A549 (cell line): ENCODE measurements at regions not wholly inside any gene's neighbourhood (a gene's known extent, or its start where the extent isn't known, plus 50 kb on each side); places are given as distances from the start of the nearest gene placed in this dataset.

ENCODE experiments used
- ATAC-seq, 2 experiments: fragments of 200-7000 bp in 1 of 2; fragments of >200 bp in 1 of 2; cut with Nextera tagmentation in 1 of 2; cut with Tn5 transposase in 1 of 2; 3 replicates each; pipeline versions ENCODE4 v1.8.0 to v1.9.1; 2018 to 2020; ENCODE audit warnings: mild to moderate bottlenecking in 1 of 2, moderate library complexity in 1 of 2
- CTCF ChIA-PET: fragments of 300-600 bp; sonication (Branson Sonifier 250); formaldehyde crosslinking; extraction: SDS; loops from one replicate; lab custom pipeline; 2021; ENCODE audit warnings: antibody characterized with exemption, inconsistent platforms; lab: Yijun Ruan, JAX
- POLR2A ChIA-PET: fragments of 350-600 bp; formaldehyde crosslinking; extraction: SDS; loops from one replicate; lab custom pipeline; 2021; ENCODE audit warnings: antibody characterized with exemption, inconsistent platforms; lab: Yijun Ruan, JAX
- DNase-seq, 2 experiments: peaks; one replicate each; pipeline versions ENCODE4 v3.0.0 to v3.0.0-alpha.2; 2011 to 2016; ENCODE audit warnings: low read depth in 1 of 2, low spot score in 1 of 2
- FAIRE-seq: peaks from 2 replicates; lab custom pipeline; 2011; peaks lifted over from hg19 to GRCh38; lab: Jason Lieb, UNC
- H3K27ac ChIP-seq, 2 experiments: fragments of >200 bp; sonication (Bioruptor Twin); formaldehyde crosslinking; 3 replicates each; pipeline ENCODE4 v1.5.1; 2016 to 2017
- H3K4me1 ChIP-seq: fragments of >200 bp; sonication (Bioruptor Twin); formaldehyde crosslinking; 3 replicates; pipeline ENCODE4 v1.6.1; 2016
- H3K4me2 ChIP-seq: fragments of >200 bp; sonication (Bioruptor Twin); formaldehyde crosslinking; 3 replicates; pipeline ENCODE4 v1.6.1; 2016
- H3K4me3 ChIP-seq: fragments of >200 bp; sonication (Bioruptor Twin); formaldehyde crosslinking; 3 replicates; pipeline ENCODE4 v1.5.1; 2016
- H3K9me3 ChIP-seq: fragments of >200 bp; sonication (Bioruptor Twin); formaldehyde crosslinking; 3 replicates; pipeline ENCODE4 v1.6.1; 2016
- CBX2 ChIP-seq: fragments of 200-600 bp; sonication (generic); IDR thresholded peaks from 2 replicates; pipeline ENCODE4 v1.6.1; 2016; ENCODE audit warnings: low read depth, mild to moderate bottlenecking, borderline replicate concordance
- CBX8 ChIP-seq: fragments of 200-600 bp; sonication (generic); IDR thresholded peaks from 2 replicates; pipeline ENCODE4 v1.6.1; 2016
- CHD2 ChIP-seq: fragments of 150-350 bp; IDR thresholded peaks from 2 replicates; pipeline ENCODE4 v1.6.1; 2014; ENCODE audit warnings: low read length; ENCODE audit not compliant: partially characterized antibody
- EHMT2 ChIP-seq: fragments of 200-600 bp; sonication (generic); IDR thresholded peaks from 2 replicates; pipeline ENCODE4 v1.6.1; 2016; ENCODE audit warnings: antibody characterized with exemption, low read depth, mild to moderate bottlenecking, moderate library complexity
- EP300 ChIP-seq, 2 experiments: fragments of >200 bp; sonication (Bioruptor Twin); formaldehyde crosslinking; IDR thresholded peaks; 2 replicates in 1 of 2; 3 replicates in 1 of 2; pipeline ENCODE4 v1.6.1; 2016 to 2017
- ESRRA ChIP-seq: fragments of 150-350 bp; IDR thresholded peaks from 2 replicates; pipeline ENCODE4 v1.6.1; 2014; ENCODE audit warnings: mild to moderate bottlenecking, low read length, borderline replicate concordance
- FOSB ChIP-seq: fragments of 250-450 bp; sonication (Bioruptor Pico); IDR thresholded peaks from 2 replicates; pipeline ENCODE4 v1.5.0; 2020; ENCODE audit warnings: mild to moderate bottlenecking, moderate library complexity
- FOXS1 ChIP-seq: fragments of 250-450 bp; sonication (Bioruptor Pico); IDR thresholded peaks from 2 replicates; pipeline ENCODE4 v1.5.0; 2020; ENCODE audit warnings: mild to moderate bottlenecking, moderate library complexity
- GATA3 ChIP-seq: IDR thresholded peaks from 2 replicates; pipeline ENCODE4 v1.6.1; 2012; ENCODE audit warnings: borderline replicate concordance
- HOXB13 ChIP-seq: fragments of 250-450 bp; sonication (Bioruptor Pico); IDR thresholded peaks from 2 replicates; pipeline ENCODE4 v1.5.0; 2020; ENCODE audit warnings: low read depth, mild to moderate bottlenecking, moderate library complexity
- HOXB5 ChIP-seq: fragments of 250-450 bp; sonication (Bioruptor Pico); IDR thresholded peaks from 2 replicates; pipeline ENCODE4 v1.5.0; 2020; ENCODE audit warnings: mild to moderate bottlenecking, moderate library complexity
- JUN ChIP-seq, 2 experiments: fragments of >200 bp; sonication (Bioruptor Twin); formaldehyde crosslinking; IDR thresholded peaks; 2 replicates in 1 of 2; 3 replicates in 1 of 2; pipeline ENCODE4 v1.6.1; 2016 to 2017
- KDM1A ChIP-seq: fragments of 200-600 bp; sonication (generic); IDR thresholded peaks from 2 replicates; pipeline ENCODE4 v1.6.1; 2016; ENCODE audit warnings: low read depth, mild to moderate bottlenecking
- MAZ ChIP-seq: fragments of 150-350 bp; IDR thresholded peaks from 2 replicates; pipeline ENCODE4 v1.6.1; 2014; ENCODE audit warnings: antibody characterized with exemption, low read depth, low read length, borderline replicate concordance
- MYC ChIP-seq: IDR thresholded peaks from 2 replicates; pipeline ENCODE4 v1.6.1; 2012; ENCODE audit warnings: mild to moderate bottlenecking, inconsistent platforms, low read length, improper control_type of control experiment, borderline replicate concordance
- NFE2L2 ChIP-seq: fragments of 150-350 bp; conservative IDR thresholded peaks from 2 replicates; pipeline ENCODE4 v1.6.1; 2014; ENCODE audit warnings: low read length
- NPAS2 ChIP-seq: fragments of 250-450 bp; sonication (Bioruptor Pico); IDR thresholded peaks from 2 replicates; pipeline ENCODE4 v1.8.0; 2022; ENCODE audit warnings: mild to moderate bottlenecking, moderate library complexity, borderline replicate concordance
- NR3C1 ChIP-seq: fragments of >200 bp; sonication (Bioruptor Twin); formaldehyde crosslinking; IDR thresholded peaks from 3 replicates; pipeline ENCODE4 v1.6.1; 2017
- POLR2A ChIP-seq: IDR thresholded peaks from 2 replicates; pipeline ENCODE4 v1.6.1; 2012; ENCODE audit warnings: mild to moderate bottlenecking, low read length
- RARB ChIP-seq: fragments of 250-450 bp; sonication (Bioruptor Pico); IDR thresholded peaks from 2 replicates; pipeline ENCODE4 v1.8.0; 2021; ENCODE audit warnings: mild to moderate bottlenecking, moderate library complexity
- RFX5 ChIP-seq: fragments of 450-650 bp; IDR thresholded peaks from 2 replicates; pipeline ENCODE4 v1.7.1; 2014; ENCODE audit warnings: antibody characterized with exemption, mild to moderate bottlenecking, moderate library complexity
- RNF2 ChIP-seq: fragments of 200-600 bp; sonication (generic); IDR thresholded peaks from 2 replicates; pipeline ENCODE4 v1.6.1; 2016; ENCODE audit warnings: low read depth, mild to moderate bottlenecking, antibody characterized with exemption, moderate library complexity, borderline replicate concordance
- SMC3 ChIP-seq: fragments of >200 bp; sonication (Bioruptor Twin); formaldehyde crosslinking; IDR thresholded peaks from 3 replicates; pipeline ENCODE4 v1.6.1; 2018; ENCODE audit warnings: inconsistent platforms
- TFCP2L1 ChIP-seq: fragments of 250-450 bp; sonication (Bioruptor Pico); IDR thresholded peaks from 2 replicates; pipeline ENCODE4 v1.5.0; 2021; ENCODE audit warnings: mild to moderate bottlenecking
- TP53 ChIP-seq: fragments of 250-450 bp; sonication (Bioruptor Pico); IDR thresholded peaks from 2 replicates; pipeline ENCODE4 v1.5.0; 2021; ENCODE audit warnings: mild to moderate bottlenecking, moderate library complexity
- ZC3H11A ChIP-seq: fragments of 450-650 bp; IDR thresholded peaks from 2 replicates; pipeline ENCODE4 v1.6.1; 2014; ENCODE audit warnings: antibody characterized with exemption, mild to moderate bottlenecking
- ZFP36 ChIP-seq: fragments of 450-650 bp; IDR thresholded peaks from 2 replicates; pipeline ENCODE4 v1.6.1; 2014; ENCODE audit warnings: borderline replicate concordance; ENCODE audit not compliant: partially characterized antibody
- ZSCAN20 ChIP-seq: fragments of 250-450 bp; sonication (Bioruptor Pico); IDR thresholded peaks from 2 replicates; pipeline ENCODE4 v1.8.0; 2022; ENCODE audit warnings: mild to moderate bottlenecking, moderate library complexity
- WGBS: methylation state at CpG from one replicate; pipeline ENCODE4 v1.1.6; 2017; ENCODE audit errors: missing lambda C conversion rate; 5-methylcytosine and 5-hydroxymethylcytosine counted together
- TF ChIP-seq, protein P1 (sequence below): fragments of >200 bp; sonication (Bioruptor Twin); formaldehyde crosslinking; IDR thresholded peaks from 3 replicates; pipeline ENCODE4 v1.6.1; 2016
- TF ChIP-seq, protein P2 (sequence below): fragments of 250-450 bp; sonication (Bioruptor Pico); IDR thresholded peaks from 2 replicates; pipeline ENCODE4 v1.5.0; 2020; ENCODE audit warnings: low read depth, mild to moderate bottlenecking, moderate library complexity
- TF ChIP-seq, protein P3 (sequence below): fragments of >200 bp; sonication (Bioruptor Twin); formaldehyde crosslinking; IDR thresholded peaks from 2 replicates; pipeline ENCODE4 v1.6.1; 2016
- TF ChIP-seq, protein P4 (sequence below): fragments of 250-450 bp; sonication (Bioruptor Pico); IDR thresholded peaks from 2 replicates; pipeline ENCODE4 v1.5.0; 2021; ENCODE audit warnings: mild to moderate bottlenecking, moderate library complexity, borderline replicate concordance
- TF ChIP-seq, protein P5 (sequence below): IDR thresholded peaks from 2 replicates; pipeline ENCODE4 v1.6.1; 2012

DNA sequence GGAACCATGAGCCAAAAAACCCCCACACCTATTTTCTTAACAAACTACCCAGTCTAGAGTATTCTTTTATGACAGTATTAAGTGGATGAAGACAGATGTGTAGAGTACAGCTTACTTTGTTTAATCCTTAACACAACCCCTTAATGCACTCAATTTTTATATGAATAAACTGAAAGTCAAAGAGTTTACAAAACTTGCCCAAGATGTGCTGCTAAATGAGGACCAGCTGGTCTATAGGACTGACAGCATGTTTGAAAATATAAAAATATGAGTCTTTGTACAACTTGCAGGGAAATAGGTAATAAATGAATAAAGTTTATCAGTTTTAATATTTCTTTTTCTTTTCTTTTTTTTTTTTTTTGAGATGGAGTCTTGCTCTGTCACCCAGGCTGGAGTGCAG is 102.3 kb downstream of the ZFY start:
- H3K9me3 ChIP-seq: no peaks in the 10 kb centered on the region
- no peak overlapping the region for H3K4me2 ChIP-seq
- no peaks in the 10 kb centered on the region for H3K4me1 ChIP-seq
- DNase-seq (no peak), ATAC-seq (no peak), FAIRE-seq (no peak)
- ChIA-PET CTCF (no interaction called here), POLR2A (no interaction called here)
- no peak overlapping the region for H3K27ac ChIP-seq
- H3K4me3 ChIP-seq: no peak overlapping the region
- TF ChIP-seq NFE2L2 (no peak), MAZ (no peak), GATA3 (no peak), SMC3 (no peak), ZSCAN20 (CRISPR knock-in tag) (no peak), TFCP2L1 (CRISPR knock-in tag) (no peak), EHMT2 (no peak), CBX8 (no peak), TP53 (CRISPR knock-in tag) (no peak), ZFP36 (no peak), NR3C1 (no peak), RARB (CRISPR knock-in tag) (no peak), FOXS1 (CRISPR knock-in tag) (no peak), NPAS2 (CRISPR knock-in tag) (no peak), POLR2A (no peak), KDM1A (no peak)
- TF ChIP-seq, protein P1, sequence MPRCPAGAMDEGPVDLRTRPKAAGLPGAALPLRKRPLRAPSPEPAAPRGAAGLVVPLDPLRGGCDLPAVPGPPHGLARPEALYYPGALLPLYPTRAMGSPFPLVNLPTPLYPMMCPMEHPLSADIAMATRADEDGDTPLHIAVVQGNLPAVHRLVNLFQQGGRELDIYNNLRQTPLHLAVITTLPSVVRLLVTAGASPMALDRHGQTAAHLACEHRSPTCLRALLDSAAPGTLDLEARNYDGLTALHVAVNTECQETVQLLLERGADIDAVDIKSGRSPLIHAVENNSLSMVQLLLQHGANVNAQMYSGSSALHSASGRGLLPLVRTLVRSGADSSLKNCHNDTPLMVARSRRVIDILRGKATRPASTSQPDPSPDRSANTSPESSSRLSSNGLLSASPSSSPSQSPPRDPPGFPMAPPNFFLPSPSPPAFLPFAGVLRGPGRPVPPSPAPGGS: no peak
- TF ChIP-seq, protein P2, sequence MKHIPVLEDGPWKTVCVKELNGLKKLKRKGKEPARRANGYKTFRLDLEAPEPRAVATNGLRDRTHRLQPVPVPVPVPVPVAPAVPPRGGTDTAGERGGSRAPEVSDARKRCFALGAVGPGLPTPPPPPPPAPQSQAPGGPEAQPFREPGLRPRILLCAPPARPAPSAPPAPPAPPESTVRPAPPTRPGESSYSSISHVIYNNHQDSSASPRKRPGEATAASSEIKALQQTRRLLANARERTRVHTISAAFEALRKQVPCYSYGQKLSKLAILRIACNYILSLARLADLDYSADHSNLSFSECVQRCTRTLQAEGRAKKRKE (CRISPR knock-in tag): no peak
- TF ChIP-seq, protein P3, sequence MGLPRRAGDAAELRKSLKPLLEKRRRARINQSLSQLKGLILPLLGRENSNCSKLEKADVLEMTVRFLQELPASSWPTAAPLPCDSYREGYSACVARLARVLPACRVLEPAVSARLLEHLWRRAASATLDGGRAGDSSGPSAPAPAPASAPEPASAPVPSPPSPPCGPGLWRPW: no peak

DNA sequence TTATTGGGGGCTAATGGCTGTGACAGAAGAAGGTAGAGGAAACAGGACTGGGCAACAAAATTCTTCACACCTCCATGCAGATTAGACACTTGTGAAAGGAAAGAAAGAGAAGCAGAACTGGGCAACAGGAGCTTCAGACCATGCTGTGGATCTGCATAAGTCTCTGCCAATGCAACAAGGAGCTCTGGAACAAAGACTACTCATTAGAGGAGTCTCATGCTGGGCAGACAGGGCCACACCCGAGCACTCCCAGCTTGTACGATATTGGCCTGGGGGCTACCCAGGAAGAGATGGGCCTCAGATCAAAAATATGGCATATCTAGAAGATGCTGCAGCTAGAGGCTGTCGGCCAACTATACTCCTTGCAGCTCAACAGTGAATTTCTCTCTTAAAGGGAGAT is 105.2 kb downstream of the ZFY start:
- no peak for ATAC-seq
- H3K4me2 ChIP-seq: no peak overlapping the region
- CTCF ChIA-PET: no interaction called here
- H3K9me3 ChIP-seq: no peaks in the 10 kb centered on the region
- no peak for FAIRE-seq
- no peak for TF ChIP-seq CHD2
- TF ChIP-seq EP300 (IDR thresholded peaks at IDR 0.05): no peak
- no peak for TF ChIP-seq JUN (IDR thresholded peaks at IDR 0.05)
- no peak for TF ChIP-seq ESRRA
- TF ChIP-seq, protein P4, sequence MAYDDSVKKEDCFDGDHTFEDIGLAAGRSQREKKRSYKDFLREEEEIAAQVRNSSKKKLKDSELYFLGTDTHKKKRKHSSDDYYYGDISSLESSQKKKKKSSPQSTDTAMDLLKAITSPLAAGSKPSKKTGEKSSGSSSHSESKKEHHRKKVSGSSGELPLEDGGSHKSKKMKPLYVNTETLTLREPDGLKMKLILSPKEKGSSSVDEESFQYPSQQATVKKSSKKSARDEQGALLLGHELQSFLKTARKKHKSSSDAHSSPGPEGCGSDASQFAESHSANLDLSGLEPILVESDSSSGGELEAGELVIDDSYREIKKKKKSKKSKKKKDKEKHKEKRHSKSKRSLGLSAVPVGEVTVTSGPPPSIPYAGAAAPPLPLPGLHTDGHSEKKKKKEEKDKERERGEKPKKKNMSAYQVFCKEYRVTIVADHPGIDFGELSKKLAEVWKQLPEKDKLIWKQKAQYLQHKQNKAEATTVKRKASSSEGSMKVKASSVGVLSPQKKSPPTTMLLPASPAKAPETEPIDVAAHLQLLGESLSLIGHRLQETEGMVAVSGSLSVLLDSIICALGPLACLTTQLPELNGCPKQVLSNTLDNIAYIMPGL (CRISPR knock-in tag): no peak
- TF ChIP-seq RNF2: no peak
- no peak for TF ChIP-seq HOXB13 (CRISPR knock-in tag)
- TF ChIP-seq HOXB5 (CRISPR knock-in tag): no peak
- no peak for TF ChIP-seq MYC
- no peak for TF ChIP-seq FOSB (CRISPR knock-in tag)
- TF ChIP-seq, protein P5, sequence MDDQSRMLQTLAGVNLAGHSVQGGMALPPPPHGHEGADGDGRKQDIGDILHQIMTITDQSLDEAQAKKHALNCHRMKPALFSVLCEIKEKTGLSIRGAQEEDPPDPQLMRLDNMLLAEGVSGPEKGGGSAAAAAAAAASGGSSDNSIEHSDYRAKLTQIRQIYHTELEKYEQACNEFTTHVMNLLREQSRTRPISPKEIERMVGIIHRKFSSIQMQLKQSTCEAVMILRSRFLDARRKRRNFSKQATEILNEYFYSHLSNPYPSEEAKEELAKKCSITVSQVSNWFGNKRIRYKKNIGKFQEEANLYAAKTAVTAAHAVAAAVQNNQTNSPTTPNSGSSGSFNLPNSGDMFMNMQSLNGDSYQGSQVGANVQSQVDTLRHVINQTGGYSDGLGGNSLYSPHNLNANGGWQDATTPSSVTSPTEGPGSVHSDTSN: no peak
- no peak for TF ChIP-seq ZC3H11A
- no peak for TF ChIP-seq RFX5
- TF ChIP-seq CBX2: no peak
- TF ChIP-seq, all 56 proteins: peak for 0
- no peak for DNase-seq
- Histone ChIP-seq H3K4me1 (no peaks in the 10 kb centered on the region), H3K27ac (no peak overlapping the region), H3K4me3 (no peak overlapping the region)
- POLR2A ChIA-PET: no interaction called here
- WGBS: 31% methylated on average over 3 of the region's 3 CpGs
